H1 (cell line): ENCODE measurements at regions not wholly inside any gene's neighbourhood (a gene's known extent, or its start where the extent isn't known, plus 50 kb on each side); places are given as distances from the start of the nearest gene placed in this dataset.
"Not testable (repeated sequence)": the region's sequence is repeated elsewhere in the genome, so short reads cannot be mapped to it uniquely, and the experiment has no call there.

Experiments
- CTCF ChIA-PET: fragments of 300-600 bp; sonication (Branson Sonifier 250); formaldehyde crosslinking; loops from one replicate; lab custom pipeline; 2021; ENCODE audit not compliant: partially characterized antibody; lab: Charles Lee
- POLR2A ChIA-PET: fragments of 300-600 bp; sonication (Branson Sonifier 250); formaldehyde crosslinking; loops from one replicate; lab custom pipeline; 2021; ENCODE audit warnings: inconsistent platforms; ENCODE audit not compliant: partially characterized antibody; lab: Charles Lee
- DNase-seq, 2 experiments: peaks; one replicate each; pipeline versions ENCODE4 v3.0.0 to v3.0.0-alpha.2; 2010 to 2022; ENCODE audit warnings: low spot score in 2 of 2, low read depth in 1 of 2, mixed read lengths in 1 of 2
- FAIRE-seq: peaks from 2 replicates; lab custom pipeline; 2011; peaks lifted over from hg19 to GRCh38; lab: Jason Lieb, UNC
- H2AFZ ChIP-seq: 2 replicates; pipeline ENCODE4 v1.8.1; 2012; ENCODE audit warnings: low read length, inconsistent platforms
- H2AK5ac ChIP-seq: 2 replicates; pipeline ENCODE4 v1.6.1; 2013; ENCODE audit warnings: low read depth, low read length
- H2BK120ac ChIP-seq: replicated peaks from 2 replicates; pipeline ENCODE3; 2013; ENCODE audit warnings: low read depth, low read length, inconsistent platforms
- H2BK12ac ChIP-seq: 2 replicates; pipeline ENCODE4 v1.6.1; 2013; ENCODE audit warnings: low read depth, low read length
- H2BK15ac ChIP-seq: 2 replicates; pipeline ENCODE4 v1.6.1; 2013; ENCODE audit warnings: low read length
- H2BK20ac ChIP-seq: 2 replicates; pipeline ENCODE4 v1.6.1; 2013; ENCODE audit warnings: low read length
- H2BK5ac ChIP-seq: 2 replicates; pipeline ENCODE4 v1.6.1; 2013; ENCODE audit warnings: low read depth, low read length
- H3K14ac ChIP-seq: 2 replicates; pipeline ENCODE4 v1.6.1; 2013; ENCODE audit warnings: inconsistent platforms; ENCODE audit not compliant: insufficient read length
- H3K18ac ChIP-seq: 2 replicates; pipeline ENCODE4 v1.6.1; 2013; ENCODE audit warnings: low read length; ENCODE audit errors: extremely low read depth
- H3K23ac ChIP-seq: 2 replicates; pipeline ENCODE4 v1.6.1; 2013; ENCODE audit warnings: inconsistent platforms; ENCODE audit not compliant: insufficient read length
- H3K23me2 ChIP-seq: 2 replicates; pipeline ENCODE4 v1.6.1; 2013; ENCODE audit warnings: low read depth, low read length
- H3K27ac ChIP-seq: 2 replicates; pipeline ENCODE4 v1.6.1; 2011; ENCODE audit warnings: low read depth, low read length, inconsistent platforms
- H3K27me3 ChIP-seq, 4 experiments: replicated peaks in 1 of 4; 1 replicate in 1 of 4; 2 replicates in 3 of 4; pipeline versions ENCODE4 v1.6.1 to v1.8.1; 2011 to 2013; ENCODE audit warnings: low read length in 3 of 4, mild to moderate bottlenecking in 3 of 4, inconsistent platforms in 2 of 4, mixed read lengths in 2 of 4, moderate library complexity in 1 of 4; ENCODE audit not compliant: control insufficient read depth in 3 of 4, insufficient read depth in 3 of 4; ENCODE audit errors: extremely low read depth in 1 of 4
- H3K36me3 ChIP-seq, 4 experiments: 2 replicates each; pipeline versions ENCODE4 v1.6.1 to v1.8.1; 2011 to 2013; ENCODE audit warnings: mild to moderate bottlenecking in 4 of 4, low read length in 3 of 4, moderate library complexity in 2 of 4, control low read depth in 1 of 4, inconsistent platforms in 1 of 4; ENCODE audit not compliant: insufficient read depth in 4 of 4, control insufficient read depth in 2 of 4
- H3K4ac ChIP-seq: replicated peaks from 2 replicates; pipeline ENCODE3; 2013; ENCODE audit warnings: low read length, low read depth, mixed read lengths, inconsistent platforms; ENCODE audit not compliant: insufficient read length
- H3K4me1 ChIP-seq, 4 experiments: replicated peaks in 1 of 4; 1 replicate in 1 of 4; 2 replicates in 3 of 4; pipeline versions ENCODE4 v1.6.1 to v1.8.1; 2011 to 2013; ENCODE audit warnings: low read length in 3 of 4, inconsistent platforms in 2 of 4, mixed read lengths in 1 of 4; ENCODE audit not compliant: insufficient read depth in 4 of 4, control insufficient read depth in 3 of 4
- H3K4me2 ChIP-seq, 2 experiments: 2 replicates each; pipeline versions ENCODE4 v1.6.1 to v1.8.1; 2011 to 2013; ENCODE audit warnings: low read depth in 2 of 2, low read length in 2 of 2, control low read depth in 1 of 2, inconsistent platforms in 1 of 2, mild to moderate bottlenecking in 1 of 2; ENCODE audit not compliant: insufficient read depth in 1 of 2
- H3K4me3 ChIP-seq, 4 experiments: fragments of 200-600, 300-600 bp in 1 of 4; sonication (generic), shearing (Covaris generic), sonication (Bioruptor Twin) in 1 of 4; 2 replicates each; pipeline versions ENCODE4 v1.5.1 to v1.8.1; 2011 to 2016; ENCODE audit warnings: low read length in 4 of 4, low read depth in 3 of 4, control low read depth in 2 of 4, inconsistent platforms in 2 of 4, mild to moderate bottlenecking in 2 of 4, mixed read lengths in 1 of 4, moderate library complexity in 1 of 4; ENCODE audit not compliant: insufficient read depth in 2 of 4; ENCODE audit errors: extremely low read depth in 1 of 4
- H3K56ac ChIP-seq: replicated peaks from 2 replicates; pipeline ENCODE3; 2013; ENCODE audit warnings: low read depth, mild to moderate bottlenecking, mixed read lengths, low read length, inconsistent platforms; ENCODE audit not compliant: insufficient read length
- H3K79me1 ChIP-seq: 2 replicates; pipeline ENCODE4 v1.6.1; 2013; ENCODE audit warnings: low read depth, low read length, control low read depth
- H3K79me2 ChIP-seq, 2 experiments: 2 replicates each; pipeline versions ENCODE4 v1.6.1 to v1.8.1; 2012 to 2013; ENCODE audit warnings: low read length in 2 of 2, mild to moderate bottlenecking in 2 of 2, inconsistent platforms in 1 of 2; ENCODE audit not compliant: insufficient read depth in 2 of 2, control insufficient read depth in 1 of 2
- H3K9ac ChIP-seq, 4 experiments: replicated peaks in 1 of 4; 1 replicate in 1 of 4; 2 replicates in 3 of 4; pipeline versions ENCODE4 v1.6.1 to v1.8.1; 2011 to 2013; ENCODE audit warnings: low read depth in 3 of 4, low read length in 3 of 4, control low read depth in 2 of 4, mild to moderate bottlenecking in 2 of 4, moderate library complexity in 2 of 4, inconsistent platforms in 1 of 4; ENCODE audit errors: extremely low read depth in 1 of 4
- H3K9me3 ChIP-seq, 2 experiments: 2 replicates each; pipeline versions ENCODE4 v1.6.1 to v1.8.1; 2012 to 2013; ENCODE audit warnings: mild to moderate bottlenecking in 2 of 2, moderate library complexity in 2 of 2, control low read depth in 1 of 2, inconsistent platforms in 1 of 2, low read depth in 1 of 2, low read length in 1 of 2, mixed read lengths in 1 of 2; ENCODE audit not compliant: insufficient read depth in 2 of 2
- H4K20me1 ChIP-seq, 2 experiments: replicated peaks in 1 of 2; 2 replicates each; pipeline versions ENCODE3 to v1.8.1; 2011 to 2013; ENCODE audit warnings: inconsistent platforms in 2 of 2, low read length in 2 of 2, mild to moderate bottlenecking in 1 of 2; ENCODE audit not compliant: insufficient read depth in 2 of 2, control insufficient read depth in 1 of 2
- H4K5ac ChIP-seq: 2 replicates; pipeline ENCODE4 v1.6.1; 2013; ENCODE audit warnings: low read length, low read depth, mixed read lengths, inconsistent platforms; ENCODE audit not compliant: insufficient read length
- H4K8ac ChIP-seq: 2 replicates; pipeline ENCODE4 v1.8.0; 2013; ENCODE audit warnings: mild to moderate bottlenecking, moderate library complexity, low read length, inconsistent platforms; ENCODE audit not compliant: insufficient read depth; ENCODE audit errors: extremely low read depth
- H4K91ac ChIP-seq: replicated peaks from 2 replicates; pipeline ENCODE3; 2013; ENCODE audit warnings: low read length, mixed read lengths, inconsistent platforms; ENCODE audit not compliant: insufficient read length
- CREB1 ChIP-seq: IDR thresholded peaks from 2 replicates; pipeline ENCODE4 v1.6.1; 2012; ENCODE audit warnings: inconsistent platforms
- CTBP2 ChIP-seq: IDR thresholded peaks from 2 replicates; pipeline ENCODE4 v1.7.0; 2011; ENCODE audit warnings: borderline replicate concordance, mild to moderate bottlenecking, moderate library complexity, mixed read lengths, low read length; ENCODE audit not compliant: insufficient read depth, insufficient read length
- KDM4A ChIP-seq: IDR thresholded peaks from one replicate; pipeline ENCODE4 v1.7.1; 2012; ENCODE audit warnings: low read depth, mild to moderate bottlenecking, moderate library complexity, low read length, inconsistent platforms; ENCODE audit not compliant: severe bottlenecking
- WGBS, 2 experiments: shearing (Covaris generic) in 1 of 2; methylation state at CpG; one replicate each; pipeline versions ENCODE4 v1.1.6 to v1.1.7; 2013 to 2015; ENCODE audit warnings: low lambda C conversion rate in 2 of 2, mixed read lengths in 2 of 2, inconsistent platforms in 1 of 2, low coverage in 1 of 2, missing lambda C conversion rate in 1 of 2; ENCODE audit not compliant: insufficient replicate concordance in 2 of 2, insufficient coverage in 1 of 2, insufficient read length in 1 of 2; ENCODE audit errors: extremely low coverage in 1 of 2, missing lambda C conversion rate in 1 of 2; 5-methylcytosine and 5-hydroxymethylcytosine counted together

DNA sequence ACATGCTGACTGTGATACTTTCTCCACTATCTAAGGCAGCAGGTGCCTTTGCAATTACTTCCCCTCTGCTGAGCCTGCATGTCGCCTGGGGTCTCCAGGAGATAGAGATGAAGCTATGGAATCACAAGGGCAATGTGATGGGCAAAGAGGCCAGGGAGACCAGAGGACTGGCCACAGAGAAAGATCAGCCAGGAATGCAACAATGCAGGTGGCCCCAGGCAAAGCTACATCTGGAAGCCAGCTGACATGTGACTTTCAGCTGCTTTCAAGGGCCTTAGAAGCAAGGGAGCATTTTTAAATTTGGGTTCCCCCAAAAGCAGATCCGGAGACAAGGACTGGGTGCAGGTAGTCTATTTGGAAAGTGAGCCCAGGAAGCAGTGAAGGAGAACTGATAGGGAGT is 107.9 kb upstream of the SRSF6 start (continued):
- no peak for TF ChIP-seq KDM4A
- TF ChIP-seq CREB1 = no peak
- TF ChIP-seq CTBP2 = no peak
- TF ChIP-seq, all 59 proteins: peak for 0

DNA sequence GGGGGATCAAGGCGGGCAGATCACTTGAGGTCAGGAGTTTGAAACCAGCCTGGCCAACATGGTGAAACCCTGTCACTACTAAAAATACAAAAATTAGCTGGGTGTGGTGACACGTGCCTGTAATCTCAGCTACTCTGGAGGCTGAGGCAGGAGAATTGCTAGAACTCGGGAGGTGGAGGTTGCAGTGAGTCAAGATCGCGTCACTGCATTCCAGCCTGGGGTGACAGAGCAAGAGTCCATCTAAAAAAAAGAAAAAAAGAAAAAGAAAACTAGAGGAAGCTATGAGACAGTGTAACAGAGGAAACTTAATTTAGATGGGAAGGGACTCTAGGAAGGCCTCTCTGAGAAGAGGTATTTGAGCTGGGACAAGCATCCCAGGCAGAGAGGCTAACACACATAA is 109.9 kb upstream of the SRSF6 start:
- H2BK5ac ChIP-seq, H2AFZ ChIP-seq, H3K23ac ChIP-seq, H2BK12ac ChIP-seq, H4K20me1 ChIP-seq, H3K18ac ChIP-seq, H3K14ac ChIP-seq, H2BK20ac ChIP-seq, H2BK120ac ChIP-seq, H3K9ac ChIP-seq, DNase-seq, H4K91ac ChIP-seq, H3K4me3 ChIP-seq, H3K4ac ChIP-seq, H3K56ac ChIP-seq, H3K36me3 ChIP-seq, H2AK5ac ChIP-seq, H3K23me2 ChIP-seq, H3K79me1 ChIP-seq, H4K5ac ChIP-seq, H2BK15ac ChIP-seq, H3K79me2 ChIP-seq, H3K27me3 ChIP-seq, H3K27ac ChIP-seq, H3K4me2 ChIP-seq, FAIRE-seq, H4K8ac ChIP-seq, POLR2A ChIA-PET, H3K4me1 ChIP-seq: not testable (repeated sequence)
- H3K9me3 ChIP-seq = peaks cover 13 to 14% of the 10 kb centered on the region in 2 experiments; a peak in 3 of 4 replicates
- WGBS, 2 experiments = 81% methylated on average over 5 of the region's 5 CpGs; no CpG with 5 or more reads in 1 of the 2 experiments
- CTCF ChIA-PET = interaction anchor here (0.9 to 1.6 kb wide), 2 partner anchors 61 to 155 kb away, joined by 3 read pairs; no protein-coding TSS in a partner anchor
